GM12874 (cell line): ENCODE measurements at regions not wholly inside any gene's neighbourhood (a gene's known extent, or its start where the extent isn't known, plus 50 kb on each side); places are given as distances from the start of the nearest gene placed in this dataset.

Source experiments
- CTCF ChIP-seq: IDR thresholded peaks from 2 replicates; pipeline ENCODE4 v1.5.1; 2011; ENCODE audit warnings: low read depth, mild to moderate bottlenecking, control low read depth, low read length, moderate library complexity; ENCODE audit not compliant: insufficient read depth

DNA sequence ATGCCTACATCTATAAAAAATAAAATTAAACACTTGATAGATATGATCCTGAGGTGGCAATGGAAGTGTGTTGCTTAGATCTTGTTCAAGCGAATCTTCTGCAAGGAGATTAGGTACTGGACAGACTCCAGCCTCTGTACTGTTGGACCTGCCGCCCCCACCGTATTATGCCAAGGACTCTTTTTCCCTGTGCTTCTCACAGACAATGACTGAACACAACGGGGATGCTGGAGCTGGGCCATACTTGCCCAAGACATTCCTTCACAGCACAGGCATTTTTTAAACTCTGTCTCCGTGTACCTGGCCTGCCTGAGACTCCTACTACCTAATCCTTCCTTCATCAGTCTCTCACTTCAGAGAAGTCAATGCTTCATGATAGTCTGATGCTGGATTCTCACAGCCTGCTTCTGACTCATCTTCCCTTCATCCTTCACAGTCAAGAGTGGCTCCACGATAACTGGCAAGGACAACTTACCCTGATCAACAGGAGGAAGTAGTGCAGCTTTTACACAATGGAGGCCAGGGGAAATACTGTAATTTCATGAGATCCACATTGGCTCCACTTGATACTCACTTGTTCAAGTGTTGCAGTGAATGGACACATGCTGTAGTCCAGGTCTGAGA lies 754.6 kb upstream of the AGA start:
- no peak for TF ChIP-seq CTCF

- TF ChIP-seq CTCF = no peak
Observed at GRCh38 chr4:178198691-178199090, 756.5 kb upstream of the AGA start.

GRCh38 chr4:178202422-178202821 lies 760.2 kb upstream of the AGA start:
- TF ChIP-seq CTCF = no peak

DNA sequence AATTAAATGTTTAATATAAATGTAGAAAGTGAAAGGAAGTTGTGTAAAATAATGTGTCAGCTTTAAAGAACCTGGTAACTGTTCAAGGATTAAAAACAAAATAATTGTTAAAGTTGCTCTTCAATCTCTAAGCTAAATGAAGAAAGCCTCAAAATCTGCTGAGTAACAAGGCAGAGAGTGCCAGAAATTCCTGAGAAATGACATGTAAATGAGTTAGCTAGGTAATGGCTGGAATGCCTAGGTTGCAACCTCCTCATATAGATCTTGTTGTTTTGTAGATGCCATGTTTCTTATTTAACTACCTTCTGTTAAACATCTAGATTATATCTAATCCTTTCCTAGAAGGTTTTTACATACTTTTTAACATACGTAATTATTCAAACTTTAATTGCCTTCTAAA lies 763.6 kb upstream of the AGA start:
- no peak for TF ChIP-seq CTCF

DNA sequence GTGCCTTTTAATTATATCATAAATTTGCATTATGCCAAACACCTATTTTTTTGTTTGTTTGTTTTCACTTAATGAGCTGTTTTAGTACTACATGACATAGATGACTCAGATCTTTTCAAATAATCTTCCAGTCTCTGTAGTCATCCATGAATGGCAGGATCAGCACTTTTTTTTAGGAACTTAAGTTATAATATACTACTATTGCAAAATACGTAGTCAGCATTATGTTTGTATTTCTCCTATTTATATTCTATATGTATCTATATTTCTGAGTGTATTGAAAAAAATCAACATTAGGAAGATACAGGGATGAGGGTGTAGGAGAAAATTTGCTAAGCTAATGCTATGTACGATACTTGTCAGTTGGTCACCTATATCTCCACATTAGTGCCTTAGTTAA lies 773.1 kb upstream of the AGA start:
- no peak for TF ChIP-seq CTCF

- no peak for TF ChIP-seq CTCF
Observed at GRCh38 chr4:178215763-178216162, 773.5 kb upstream of the AGA start.

DNA sequence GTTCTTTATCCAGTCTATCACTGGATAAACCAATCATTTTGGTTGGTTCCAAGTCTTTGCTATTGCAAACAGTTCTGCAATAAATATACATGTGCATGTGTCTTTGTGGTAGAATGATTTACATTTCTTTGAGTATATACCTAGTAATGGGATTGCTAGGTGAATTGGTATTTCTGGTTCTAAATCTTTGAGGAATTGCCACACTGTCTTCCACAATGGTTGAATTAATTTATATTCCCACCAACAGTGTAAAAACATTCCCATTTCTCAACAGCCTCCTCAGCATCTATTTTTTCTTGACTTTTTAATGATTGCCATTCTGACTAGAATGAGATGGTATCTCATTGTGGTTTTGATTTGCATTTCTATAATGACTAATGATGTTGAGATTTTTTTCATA lies 791.7 kb upstream of the AGA start:
- TF ChIP-seq CTCF = no peak
